PC-9 (cell line): ENCODE measurements at regions not wholly inside any gene's neighbourhood (a gene's known extent, or its start where the extent isn't known, plus 50 kb on each side); places are given as distances from the start of the nearest gene placed in this dataset.

Experiments used
- BruUV-seq: library from RNA; stranded (reverse); fragments of 400-500 nt; replicated peaks from 2 replicates; lab custom pipeline; 2021; lab: Mats Ljungman, UMichigan
- CTCF ChIA-PET: fragments of 300-600 bp; sonication (Branson Sonifier 250); formaldehyde crosslinking; loops from one replicate; lab custom pipeline; 2022; ENCODE audit warnings: antibody characterized with exemption; lab: Charles Lee
- POLR2A ChIA-PET: fragments of 300-600 bp; sonication (Branson Sonifier 250); formaldehyde crosslinking; loops from one replicate; lab custom pipeline; 2022; ENCODE audit warnings: antibody characterized with exemption; ENCODE audit not compliant: unreplicated experiment; lab: Charles Lee
- DNase-seq, 2 experiments: peaks; one replicate each; pipeline versions ENCODE4 v3.0.0 to v3.0.0-alpha.2; 2015 to 2022; ENCODE audit warnings: mixed read lengths in 1 of 2
- H2AFZ ChIP-seq: fragments of 200-600 bp; sonication (generic); 2 replicates; pipeline ENCODE4 v1.8.1; 2017; ENCODE audit warnings: antibody characterized with exemption
- H3F3A ChIP-seq: fragments of 200-600 bp; sonication (generic); 2 replicates; pipeline ENCODE4 v1.8.1; 2017; ENCODE audit warnings: antibody characterized with exemption, mild to moderate bottlenecking, low read depth; ENCODE audit not compliant: insufficient read depth
- H3K27ac ChIP-seq: fragments of 200-600 bp; sonication (generic); 2 replicates; pipeline ENCODE4 v1.6.1; 2016; ENCODE audit warnings: mixed run types
- H3K27me3 ChIP-seq: fragments of 200-600 bp; sonication (generic); 2 replicates; pipeline ENCODE4 v1.6.1; 2016; ENCODE audit warnings: low read depth, mixed run types; ENCODE audit not compliant: insufficient read depth
- H3K36me3 ChIP-seq: fragments of 200-600 bp; sonication (generic); 2 replicates; pipeline ENCODE4 v1.6.1; 2016; ENCODE audit warnings: low read depth, mixed run types
- H3K4me1 ChIP-seq: fragments of 200-600 bp; sonication (generic); replicated peaks from 2 replicates; pipeline ENCODE4 v1.6.1; 2016; ENCODE audit warnings: mixed run types; ENCODE audit not compliant: insufficient read depth
- H3K4me2 ChIP-seq: fragments of 200-600 bp; sonication (generic); 2 replicates; pipeline ENCODE4 v1.6.1; 2017; ENCODE audit warnings: mixed run types
- H3K4me3 ChIP-seq: fragments of 200-600 bp; sonication (generic); 2 replicates; pipeline ENCODE4 v1.6.1; 2016; ENCODE audit warnings: mixed run types
- H3K79me2 ChIP-seq: fragments of 200-600 bp; sonication (generic); 2 replicates; pipeline ENCODE4 v1.6.1; 2017; ENCODE audit warnings: low read depth, mixed run types
- H3K9me2 ChIP-seq: fragments of 200-600 bp; sonication (generic); 2 replicates; pipeline ENCODE4 v1.8.1; 2017; ENCODE audit warnings: mild to moderate bottlenecking; ENCODE audit not compliant: insufficient read depth
- H3K9me3 ChIP-seq: fragments of 200-600 bp; sonication (generic); 2 replicates; pipeline ENCODE4 v1.8.1; 2016; ENCODE audit warnings: low read depth; ENCODE audit not compliant: insufficient read depth
- H4K20me1 ChIP-seq: fragments of 200-600 bp; sonication (generic); 2 replicates; pipeline ENCODE4 v1.8.1; 2017; ENCODE audit not compliant: insufficient read depth
- EZH2 ChIP-seq: fragments of 200-600 bp; sonication (generic); IDR thresholded peaks from 2 replicates; pipeline ENCODE4 v1.8.0; 2017; ENCODE audit warnings: antibody characterized with exemption, low read depth
- intact Hi-C: fragments of 100-400 bp; cut with micrococcal nuclease; formaldehyde crosslinking; loops from one replicate; pipeline ENCODE4 v1.10.0; 2022; ENCODE audit not compliant: unreplicated experiment
- TF ChIP-seq, protein P1 (sequence below): fragments of 200-600 bp; sonication (generic); conservative IDR thresholded peaks from 2 replicates; pipeline ENCODE4 v1.6.1; 2017; ENCODE audit warnings: mixed run types, antibody characterized with exemption, mild to moderate bottlenecking, moderate library complexity

GRCh38 chr1:191125950-191126349, 648.3 kb upstream of the BRINP3 start:
- no peak for DNase-seq
- Histone ChIP-seq H3K79me2 (no peaks in the 10 kb centered on the region), H3F3A (no peaks in the 10 kb centered on the region), H3K27ac (no peak overlapping the region), H3K4me2 (no peak overlapping the region), H3K9me3 (no peaks in the 10 kb centered on the region), H3K36me3 (no peaks in the 10 kb centered on the region), H3K4me3 (no peak overlapping the region), H2AFZ (no peak overlapping the region), H4K20me1 (no peaks in the 10 kb centered on the region), H3K9me2 (no peaks in the 10 kb centered on the region), H3K27me3 (no peaks in the 10 kb centered on the region), H3K4me1 (no peaks in the 10 kb centered on the region)
- ChIA-PET CTCF (no interaction called here), POLR2A (no interaction called here)
- intact Hi-C loops = no loop called here
- BruUV-seq = no TSS peak
- TF ChIP-seq, protein P1, sequence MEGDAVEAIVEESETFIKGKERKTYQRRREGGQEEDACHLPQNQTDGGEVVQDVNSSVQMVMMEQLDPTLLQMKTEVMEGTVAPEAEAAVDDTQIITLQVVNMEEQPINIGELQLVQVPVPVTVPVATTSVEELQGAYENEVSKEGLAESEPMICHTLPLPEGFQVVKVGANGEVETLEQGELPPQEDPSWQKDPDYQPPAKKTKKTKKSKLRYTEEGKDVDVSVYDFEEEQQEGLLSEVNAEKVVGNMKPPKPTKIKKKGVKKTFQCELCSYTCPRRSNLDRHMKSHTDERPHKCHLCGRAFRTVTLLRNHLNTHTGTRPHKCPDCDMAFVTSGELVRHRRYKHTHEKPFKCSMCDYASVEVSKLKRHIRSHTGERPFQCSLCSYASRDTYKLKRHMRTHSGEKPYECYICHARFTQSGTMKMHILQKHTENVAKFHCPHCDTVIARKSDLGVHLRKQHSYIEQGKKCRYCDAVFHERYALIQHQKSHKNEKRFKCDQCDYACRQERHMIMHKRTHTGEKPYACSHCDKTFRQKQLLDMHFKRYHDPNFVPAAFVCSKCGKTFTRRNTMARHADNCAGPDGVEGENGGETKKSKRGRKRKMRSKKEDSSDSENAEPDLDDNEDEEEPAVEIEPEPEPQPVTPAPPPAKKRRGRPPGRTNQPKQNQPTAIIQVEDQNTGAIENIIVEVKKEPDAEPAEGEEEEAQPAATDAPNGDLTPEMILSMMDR = no peak
- no peak for TF ChIP-seq EZH2

- DNase-seq = no peak
- ChIA-PET POLR2A (no interaction called here), CTCF (no interaction called here)
- Histone ChIP-seq H3F3A (no peaks in the 10 kb centered on the region), H3K9me3 (no peaks in the 10 kb centered on the region), H3K27me3 (no peaks in the 10 kb centered on the region), H3K4me3 (no peak overlapping the region), H3K36me3 (no peaks in the 10 kb centered on the region), H4K20me1 (no peaks in the 10 kb centered on the region), H3K79me2 (no peaks in the 10 kb centered on the region), H3K4me2 (no peak overlapping the region), H3K4me1 (no peaks in the 10 kb centered on the region), H3K27ac (no peak overlapping the region), H3K9me2 (no peaks in the 10 kb centered on the region), H2AFZ (0 out of 2 replicates have a peak overlapping the region, but pooled peaks have one; percentile 39)
- BruUV-seq = no TSS peak
- intact Hi-C loops = no loop called here
- no peak for TF ChIP-seq EZH2
- TF ChIP-seq, protein P1 = no peak
Measured at GRCh38 chr1:191134796-191135195, 657.1 kb upstream of the BRINP3 start.

DNA sequence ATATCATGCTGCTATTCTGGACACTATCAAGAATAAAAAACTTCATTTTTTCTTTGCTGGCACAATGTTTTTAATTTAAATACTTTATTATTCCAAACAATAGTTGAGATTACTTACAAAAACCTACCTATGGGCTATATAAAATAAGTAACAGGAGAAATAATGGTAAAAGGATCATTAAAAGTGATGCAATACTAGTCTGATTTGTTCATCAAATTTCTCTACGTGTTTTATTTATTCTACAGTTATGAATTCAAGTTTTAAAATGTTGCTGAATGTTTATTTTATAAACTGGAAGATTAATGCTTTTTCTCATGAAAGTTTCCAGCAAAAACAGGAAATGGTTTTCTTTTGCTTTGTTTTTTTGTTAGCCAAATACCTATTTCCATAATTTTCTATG, 662.4 kb upstream of the BRINP3 start:
- BruUV-seq = no TSS peak
- no peaks in the 10 kb centered on the region for H3K4me1 ChIP-seq
- H3K79me2 ChIP-seq = no peaks in the 10 kb centered on the region
- intact Hi-C loops = no loop called here
- H2AFZ ChIP-seq = no peak overlapping the region
- no peaks in the 10 kb centered on the region for H3K9me3 ChIP-seq
- H3F3A ChIP-seq = no peaks in the 10 kb centered on the region
- H3K27me3 ChIP-seq = no peaks in the 10 kb centered on the region
- H3K9me2 ChIP-seq = no peaks in the 10 kb centered on the region
- H4K20me1 ChIP-seq = no peaks in the 10 kb centered on the region
- POLR2A ChIA-PET = no interaction called here
- no peak for TF ChIP-seq EZH2
- TF ChIP-seq, protein P1 = no peak
- H3K4me2 ChIP-seq = no peak overlapping the region
- H3K36me3 ChIP-seq = no peaks in the 10 kb centered on the region
- H3K27ac ChIP-seq = no peak overlapping the region
- no peak for DNase-seq
- no peak overlapping the region for H3K4me3 ChIP-seq
- CTCF ChIA-PET = no interaction called here
